GM18907 (cell line): ENCODE measurements at regions not wholly inside any gene's neighbourhood (a gene's known extent, or its start where the extent isn't known, plus 50 kb on each side); places are given as distances from the start of the nearest gene placed in this dataset.
A peak's percentile ranks its signal among the peaks of the same experiment; 100 is the strongest.
"Not testable (repeated sequence)": the region's sequence is repeated elsewhere in the genome, so short reads cannot be mapped to it uniquely, and the experiment has no call there.

ENCODE experiments used
- ATAC-seq: cut with Tn5 transposase; IDR thresholded peaks from one replicate; pipeline ENCODE4 v1.9.1; 2021; ENCODE audit warnings: mild to moderate bottlenecking, moderate library complexity; ENCODE audit not compliant: unreplicated experiment

GRCh38 chr17:30731210-30732132 lies 93.0 kb downstream of the CRLF3 start:
- ATAC-seq = peak; percentile 88

GRCh38 chr17:30730837-30731209 lies 93.7 kb downstream of the CRLF3 start:
- ATAC-seq = not testable (repeated sequence)

- ATAC-seq = not testable (repeated sequence)
Observed at GRCh38 chr17:30730171-30730836, 94.2 kb downstream of the CRLF3 start.

- ATAC-seq = not testable (repeated sequence)
Observed at GRCh38 chr17:30729471-30730170, 94.9 kb downstream of the CRLF3 start.

- ATAC-seq = not testable (repeated sequence)
Observed at GRCh38 chr17:30727517-30727916, 97.0 kb downstream of the CRLF3 start.

GRCh38 chr17:30726734-30727133 lies 97.8 kb downstream of the CRLF3 start:
- not testable (repeated sequence) for ATAC-seq

- ATAC-seq = not testable (repeated sequence)
Observed at GRCh38 chr17:30726310-30726709, 98.2 kb downstream of the CRLF3 start.

- not testable (repeated sequence) for ATAC-seq
Observed at GRCh38 chr17:30724034-30724650, 100.3 kb downstream of the CRLF3 start.

- not testable (repeated sequence) for ATAC-seq
Observed at GRCh38 chr17:30722114-30722780, 102.2 kb downstream of the CRLF3 start.

- ATAC-seq = not testable (repeated sequence)
Observed at GRCh38 chr17:30720971-30721370, 103.5 kb downstream of the CRLF3 start.

- no peak for ATAC-seq
Observed at GRCh38 chr17:30720013-30720471, 104.5 kb downstream of the CRLF3 start.

GRCh38 chr17:30719131-30719973 lies 105.1 kb downstream of the CRLF3 start:
- ATAC-seq = not testable (repeated sequence)

GRCh38 chr17:30718691-30719090 lies 105.8 kb downstream of the CRLF3 start:
- ATAC-seq = not testable (repeated sequence)

- not testable (repeated sequence) for ATAC-seq
Observed at GRCh38 chr17:30718099-30718447, 106.4 kb downstream of the CRLF3 start.

GRCh38 chr17:30717291-30718098 lies 107.0 kb downstream of the CRLF3 start:
- ATAC-seq = no peak

GRCh38 chr17:30716461-30717290 lies 107.8 kb downstream of the CRLF3 start:
- no peak for ATAC-seq

- not testable (repeated sequence) for ATAC-seq
Observed at GRCh38 chr17:30714825-30715622, 109.5 kb downstream of the CRLF3 start.
